ENCODE measurements at regions not wholly inside any gene's neighbourhood (a gene's known extent, or its start where the extent isn't known, plus 50 kb on each side); places are given as distances from the start of the nearest gene placed in this dataset.

- TF ChIP-seq MAFK (IDR thresholded peaks at IDR 0.05; ENCODE audit: low read depth, low read length) (no peak), CBX8 (IDR thresholded peaks at IDR 0.05; ENCODE audit: borderline replicate concordance, low read depth, low read length) (no peak), SRF (IDR thresholded peaks at IDR 0.05; ENCODE audit: low read depth, low read length) (no peak), E2F6 (IDR thresholded peaks at IDR 0.05) (no peak), CHD7 (IDR thresholded peaks at IDR 0.05; ENCODE audit: insufficient replicate concordance, low read length) (no peak), TAF1 (IDR thresholded peaks at IDR 0.05; ENCODE audit: low read depth, low read length) (no peak), CREB1 (IDR thresholded peaks at IDR 0.05) (no peak)
Measured at GRCh38 chr20:11691766-11692165, 225.9 kb upstream of the BTBD3 start (continued).

Data from H1 (cell line).